HEK293T (cell line): ENCODE measurements at regions not wholly inside any gene's neighbourhood (a gene's known extent, or its start where the extent isn't known, plus 50 kb on each side); places are given as distances from the start of the nearest gene placed in this dataset.

Source experiments
- CTCF ChIA-PET: fragments of 350-600 bp; formaldehyde crosslinking; extraction: SDS; loops from one replicate; lab custom pipeline; 2021; ENCODE audit warnings: antibody characterized with exemption, inconsistent platforms; lab: Yijun Ruan, JAX
- POLR2A ChIA-PET: fragments of 350-600 bp; formaldehyde crosslinking; extraction: SDS; loops from one replicate; lab custom pipeline; 2020; ENCODE audit warnings: antibody characterized with exemption, inconsistent platforms; lab: Yijun Ruan, JAX
- DNase-seq: peaks from one replicate; pipeline ENCODE4 v3.0.0; 2012; ENCODE audit warnings: mixed read lengths; ENCODE audit errors: extremely low spot score
- ARNT ChIP-seq: fragments of 450-650 bp; IDR thresholded peaks from 2 replicates; pipeline ENCODE4 v1.6.1; 2017; ENCODE audit warnings: mild to moderate bottlenecking
- BHLHE40 ChIP-seq: fragments of 450-650 bp; IDR thresholded peaks from 2 replicates; pipeline ENCODE4 v1.6.1; 2016; ENCODE audit warnings: mild to moderate bottlenecking, moderate library complexity, borderline replicate concordance
- CTBP1 ChIP-seq: fragments of 450-650 bp; IDR thresholded peaks from 2 replicates; pipeline ENCODE4 v1.6.1; 2016; ENCODE audit warnings: borderline replicate concordance
- ELF4 ChIP-seq: fragments of 450-650 bp; IDR thresholded peaks from 2 replicates; pipeline ENCODE4 v1.6.1; 2017; ENCODE audit warnings: antibody characterized with exemption
- FOXA1 ChIP-seq: fragments of 450-650 bp; IDR thresholded peaks from 2 replicates; pipeline ENCODE4 v1.6.1; 2016; ENCODE audit warnings: mild to moderate bottlenecking
- FOXK2 ChIP-seq: fragments of 450-650 bp; IDR thresholded peaks from 2 replicates; pipeline ENCODE4 v1.6.1; 2016; ENCODE audit warnings: mild to moderate bottlenecking
- FOXM1 ChIP-seq: fragments of 450-650 bp; IDR thresholded peaks from 2 replicates; pipeline ENCODE4 v1.6.1; 2017; ENCODE audit warnings: mild to moderate bottlenecking, borderline replicate concordance
- HDGF ChIP-seq: fragments of 450-650 bp; IDR thresholded peaks from 2 replicates; pipeline ENCODE4 v1.6.1; 2017; ENCODE audit warnings: antibody characterized with exemption, borderline replicate concordance
- L3MBTL2 ChIP-seq: fragments of 450-650 bp; conservative IDR thresholded peaks from 2 replicates; pipeline ENCODE4 v1.6.1; 2016; ENCODE audit warnings: mild to moderate bottlenecking
- LEF1 ChIP-seq: fragments of 450-650 bp; IDR thresholded peaks from 2 replicates; pipeline ENCODE4 v1.6.1; 2017; ENCODE audit warnings: mild to moderate bottlenecking, borderline replicate concordance
- NFRKB ChIP-seq: fragments of 450-650 bp; IDR thresholded peaks from 2 replicates; pipeline ENCODE4 v1.6.1; 2016; ENCODE audit warnings: mild to moderate bottlenecking, moderate library complexity
- PKNOX1 ChIP-seq: fragments of 450-650 bp; IDR thresholded peaks from 2 replicates; pipeline ENCODE4 v1.6.1; 2016
- SP1 ChIP-seq: fragments of 450-650 bp; IDR thresholded peaks from 2 replicates; pipeline ENCODE4 v1.6.1; 2017
- SUZ12 ChIP-seq: fragments of 450-650 bp; IDR thresholded peaks from 2 replicates; pipeline ENCODE4 v1.6.1; 2016; ENCODE audit warnings: mild to moderate bottlenecking
- TARDBP ChIP-seq: fragments of 450-650 bp; IDR thresholded peaks from 2 replicates; pipeline ENCODE4 v1.6.1; 2016
- ZNF384 ChIP-seq: fragments of 450-650 bp; IDR thresholded peaks from 2 replicates; pipeline ENCODE4 v1.6.1; 2016

GRCh38 chr21:15204970-15205286 lies 140.1 kb upstream of the NRIP1 start:
- TF ChIP-seq L3MBTL2, result no peak
- TF ChIP-seq FOXK2, result no peak
- no peak for TF ChIP-seq FOXM1
- TF ChIP-seq ARNT, result no peak
- no peak for TF ChIP-seq ZNF384
- no peak for TF ChIP-seq PKNOX1
- no peak for TF ChIP-seq CTBP1
- no peak for TF ChIP-seq FOXA1
- no peak for TF ChIP-seq TARDBP
- TF ChIP-seq SP1, result no peak
- ChIA-PET CTCF (no interaction called here), POLR2A (interaction anchor here (1.1 kb wide), 1 partner anchor 17 kb away, joined by 3 read pairs; no protein-coding TSS in a partner anchor)
- no peak for DNase-seq

GRCh38 chr21:15206514-15206913 lies 141.7 kb upstream of the NRIP1 start:
- POLR2A ChIA-PET, result no interaction called here
- CTCF ChIA-PET, result no interaction called here
- no peak for TF ChIP-seq NFRKB
- no peak for TF ChIP-seq ZNF384
- TF ChIP-seq CTBP1, result no peak
- no peak for TF ChIP-seq FOXA1
- no peak for TF ChIP-seq FOXM1
- no peak for DNase-seq

GRCh38 chr21:15207231-15207630 lies 142.4 kb upstream of the NRIP1 start:
- TF ChIP-seq ZNF384 (no peak), BHLHE40 (no peak), PKNOX1 (no peak), CTBP1 (no peak), LEF1 (no peak), ARNT (no peak), L3MBTL2 (no peak), FOXA1 (no peak), ELF4 (no peak), TARDBP (no peak), FOXK2 (no peak), NFRKB (no peak), SUZ12 (no peak), FOXM1 (no peak), HDGF (no peak), SP1 (no peak)
- ChIA-PET CTCF (no interaction called here), POLR2A (no interaction called here)
- no peak for DNase-seq

GRCh38 chr21:15207635-15208370 lies 143.0 kb upstream of the NRIP1 start:
- ChIA-PET POLR2A (no interaction called here), CTCF (no interaction called here)
- DNase-seq, result no peak
- TF ChIP-seq TARDBP, result no peak
- no peak for TF ChIP-seq SUZ12
- no peak for TF ChIP-seq FOXM1
- TF ChIP-seq LEF1, result no peak
- TF ChIP-seq CTBP1, result no peak
- no peak for TF ChIP-seq PKNOX1
- TF ChIP-seq SP1, result no peak
- no peak for TF ChIP-seq HDGF
- TF ChIP-seq NFRKB, result no peak
- TF ChIP-seq FOXK2, result no peak
- TF ChIP-seq ELF4, result no peak
- no peak for TF ChIP-seq ARNT
- no peak for TF ChIP-seq ZNF384
- no peak for TF ChIP-seq L3MBTL2

- DNase-seq, result no peak
- TF ChIP-seq SUZ12, result no peak
- TF ChIP-seq LEF1, result no peak
- TF ChIP-seq ARNT, result no peak
- no peak for TF ChIP-seq CTBP1
- TF ChIP-seq HDGF, result no peak
- TF ChIP-seq TARDBP, result no peak
- no peak for TF ChIP-seq BHLHE40
- TF ChIP-seq FOXM1, result no peak
- TF ChIP-seq SP1, result no peak
- no peak for TF ChIP-seq FOXA1
- TF ChIP-seq L3MBTL2, result no peak
- no peak for TF ChIP-seq ZNF384
- no peak for TF ChIP-seq FOXK2
- no peak for TF ChIP-seq NFRKB
- TF ChIP-seq PKNOX1, result no peak
- TF ChIP-seq ELF4, result no peak
- CTCF ChIA-PET, result no interaction called here
- POLR2A ChIA-PET, result no interaction called here
Measured at GRCh38 chr21:15208786-15209185, 144.0 kb upstream of the NRIP1 start.
